Kidney epithelial cell (primary cell): ENCODE measurements at regions not wholly inside any gene's neighbourhood (a gene's known extent, or its start where the extent isn't known, plus 50 kb on each side); places are given as distances from the start of the nearest gene placed in this dataset.

Source experiments
- DNase-seq: peaks from one replicate; pipeline ENCODE4 v3.0.0-alpha.2; 2010; ENCODE audit warnings: low read depth
- H3K27me3 ChIP-seq: 2 replicates; pipeline ENCODE4 v1.6.0; 2011; ENCODE audit warnings: low read length; ENCODE audit not compliant: control insufficient read depth, insufficient read depth
- H3K36me3 ChIP-seq: 2 replicates; pipeline ENCODE4 v1.5.1; 2011; ENCODE audit warnings: low read length; ENCODE audit not compliant: control insufficient read depth, insufficient read depth
- H3K4me3 ChIP-seq: 2 replicates; pipeline ENCODE4 v1.5.1; 2011; ENCODE audit warnings: low read depth, mild to moderate bottlenecking, control low read depth, low read length
- CTCF ChIP-seq: IDR thresholded peaks from 2 replicates; pipeline ENCODE4 v1.5.1; 2011; ENCODE audit warnings: mild to moderate bottlenecking, moderate library complexity, low read length, control low read depth, inconsistent platforms; ENCODE audit not compliant: insufficient read depth, poor library complexity, severe bottlenecking

DNA sequence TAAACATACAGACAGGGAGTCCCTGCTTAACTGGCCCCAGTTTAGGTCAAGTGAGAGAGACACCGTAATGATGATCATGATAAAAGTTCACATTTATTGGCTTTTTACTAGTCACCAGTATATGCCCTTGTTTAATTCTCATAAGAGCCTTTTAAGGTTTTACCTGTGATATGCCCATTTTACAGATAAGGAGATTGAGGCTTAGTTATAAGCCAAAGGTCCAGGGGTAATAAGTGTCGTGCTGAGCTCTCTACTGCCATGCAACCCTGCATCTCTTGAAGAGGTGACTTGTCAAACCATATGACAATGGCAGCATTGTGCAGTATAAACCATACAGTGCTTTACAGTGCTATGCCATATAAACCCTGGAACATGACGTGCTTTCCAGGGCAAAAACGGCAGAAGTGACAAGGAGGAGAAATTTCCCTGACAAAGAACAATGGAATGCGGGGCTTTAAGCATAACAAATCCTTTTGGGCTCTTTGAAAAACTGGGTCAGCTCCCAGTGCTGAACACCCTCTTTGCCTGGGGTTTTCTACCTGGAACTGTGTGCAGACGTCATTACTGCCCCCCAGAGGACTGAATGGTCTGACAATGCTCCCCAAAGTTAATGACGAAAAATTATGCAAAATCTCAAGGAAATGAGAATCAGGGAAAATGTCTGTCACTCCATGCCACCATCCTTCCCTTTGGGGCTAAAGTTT, 59.7 kb upstream of the C14orf132 start:
- DNase-seq: no peak
- Histone ChIP-seq H3K36me3 (no peaks in the 10 kb centered on the region), H3K27me3 (peaks cover 3% of the 10 kb centered on the region), H3K4me3 (no peak overlapping the region)
- peak; percentile 39 for TF ChIP-seq CTCF

GRCh38 chr14:95980402-95980801, 58.8 kb upstream of the C14orf132 start:
- H3K36me3 ChIP-seq: no peaks in the 10 kb centered on the region
- H3K4me3 ChIP-seq: no peak overlapping the region
- peaks cover 3% of the 10 kb centered on the region for H3K27me3 ChIP-seq
- TF ChIP-seq CTCF: no peak
- DNase-seq: no peak

- Histone ChIP-seq H3K4me3 (no peak overlapping the region), H3K27me3 (peaks cover 3% of the 10 kb centered on the region), H3K36me3 (no peaks in the 10 kb centered on the region)
- no peak for DNase-seq
- TF ChIP-seq CTCF: no peak
Observed at GRCh38 chr14:95981965-95982364, 57.2 kb upstream of the C14orf132 start.

GRCh38 chr14:95984206-95984605, 55.0 kb upstream of the C14orf132 start:
- H3K27me3 ChIP-seq: peaks cover 3% of the 10 kb centered on the region
- no peak for DNase-seq
- TF ChIP-seq CTCF: no peak
- no peak overlapping the region for H3K4me3 ChIP-seq
- no peaks in the 10 kb centered on the region for H3K36me3 ChIP-seq
